NCI-H1930 (cell line): ENCODE measurements at regions not wholly inside any gene's neighbourhood (a gene's known extent, or its start where the extent isn't known, plus 50 kb on each side); places are given as distances from the start of the nearest gene placed in this dataset.
"Not testable (repeated sequence)": the region's sequence is repeated elsewhere in the genome, so short reads cannot be mapped to it uniquely, and the experiment has no call there.

Experiments
- DNase-seq, 2 experiments: peaks; one replicate each; lab custom pipeline; 2025; lab: John Stamatoyannopoulos, UW

DNA sequence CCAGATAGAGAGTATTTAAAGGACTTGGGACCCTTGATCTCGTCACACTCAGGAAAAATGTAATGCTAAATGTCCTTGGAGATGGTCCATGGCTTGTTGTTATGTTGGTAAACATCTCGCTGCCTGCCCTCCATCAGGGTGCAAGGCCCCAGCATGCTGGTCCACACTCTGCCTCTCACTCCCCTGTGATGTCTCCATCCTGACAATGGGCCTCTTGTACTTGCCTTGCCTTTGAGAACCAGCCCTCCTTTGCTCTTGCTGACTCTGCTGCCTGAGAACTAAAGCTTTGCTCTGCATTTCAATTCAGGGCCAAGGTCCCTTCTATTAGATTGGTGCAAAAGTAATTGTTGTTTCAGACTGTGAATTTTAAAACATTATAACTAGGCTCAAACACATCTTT, 131.0 kb upstream of the LMNTD1 start:
- no peak for DNase-seq

DNA sequence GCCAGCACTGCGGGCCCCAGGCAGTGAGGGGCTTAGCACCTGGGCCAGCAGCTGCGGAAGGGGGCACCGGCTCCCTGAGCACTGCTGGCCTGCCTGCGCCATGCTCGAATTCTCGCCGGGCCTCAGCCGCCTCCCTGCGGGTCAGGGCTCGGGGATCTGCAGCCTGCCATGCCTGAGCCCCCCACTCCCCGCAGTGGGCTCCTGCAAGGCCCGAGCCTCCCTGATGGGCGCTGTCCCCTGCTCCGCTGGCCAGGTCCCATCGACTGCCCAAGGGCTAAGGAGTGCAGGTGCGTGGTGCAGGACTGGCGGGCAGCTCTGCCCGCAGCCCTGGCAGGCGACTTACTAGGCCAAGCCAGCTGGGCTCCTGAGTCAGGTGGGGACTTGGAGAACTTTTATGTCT, 133.3 kb upstream of the LMNTD1 start:
- DNase-seq, result no peak

DNA sequence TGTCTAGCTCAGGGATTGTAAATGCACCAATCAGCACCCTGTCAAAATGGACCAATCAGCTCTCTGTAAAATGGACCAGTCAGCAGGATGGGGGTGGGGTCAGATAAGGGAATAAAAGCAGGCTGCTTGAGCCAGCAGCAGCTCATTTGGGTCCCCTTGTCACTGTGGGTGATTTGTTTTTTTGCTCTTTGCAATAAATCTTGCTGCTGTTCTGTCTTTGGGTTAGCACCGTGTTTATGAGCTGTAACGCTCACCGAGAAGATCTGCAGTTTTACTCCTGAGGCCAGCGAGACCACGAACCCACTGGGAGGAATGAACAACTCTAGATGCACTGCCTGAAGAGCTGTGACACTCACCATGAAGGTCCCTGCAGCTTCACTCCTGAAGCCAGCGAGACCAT, 134.1 kb upstream of the LMNTD1 start:
- no peak for DNase-seq

DNA sequence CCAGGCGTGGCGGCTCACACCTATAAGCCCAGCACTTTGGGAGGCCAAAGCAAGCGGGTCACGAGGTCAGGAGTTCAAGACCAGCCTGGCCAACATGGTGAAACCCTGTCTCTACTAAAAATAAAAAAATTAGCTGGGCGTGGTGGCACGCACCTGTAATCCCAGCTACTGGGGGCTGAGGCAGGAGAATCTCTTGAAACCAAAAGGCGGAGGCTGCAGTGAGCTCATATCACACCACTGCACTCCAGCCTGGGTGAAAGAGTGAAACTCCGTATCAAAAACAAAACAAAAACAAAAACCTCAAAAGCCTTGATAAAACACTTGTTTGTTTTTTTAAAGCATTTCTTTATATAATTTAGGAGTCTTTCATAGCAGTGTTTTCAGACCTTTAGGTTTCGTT, 135.8 kb upstream of the LMNTD1 start:
- DNase-seq, result not testable (repeated sequence)

DNA sequence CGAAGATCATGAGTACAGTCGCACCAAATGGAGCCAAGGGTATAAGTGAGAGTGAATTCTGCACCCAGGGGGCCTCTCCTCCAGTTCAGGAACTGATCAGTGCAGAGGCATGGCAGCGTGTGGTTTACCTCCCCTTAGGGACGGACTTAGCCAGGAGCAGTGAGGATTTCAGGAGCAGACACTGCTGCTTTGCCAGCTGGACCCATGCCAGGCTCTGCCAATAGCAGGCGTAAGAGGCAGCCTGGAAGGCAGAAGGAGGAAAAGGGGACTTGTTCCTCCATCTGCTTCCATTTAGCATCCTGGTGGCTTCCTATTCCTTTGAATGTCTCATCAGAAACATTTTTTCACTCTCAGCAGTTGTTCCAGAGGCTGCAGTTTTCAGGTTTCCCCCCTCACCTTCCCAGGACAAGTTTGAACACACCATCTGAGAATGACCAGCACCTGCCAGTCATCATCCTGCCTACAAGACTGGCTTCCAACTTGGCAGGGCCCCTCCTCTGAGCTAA, 137.0 kb upstream of the LMNTD1 start:
- no peak for DNase-seq

DNA sequence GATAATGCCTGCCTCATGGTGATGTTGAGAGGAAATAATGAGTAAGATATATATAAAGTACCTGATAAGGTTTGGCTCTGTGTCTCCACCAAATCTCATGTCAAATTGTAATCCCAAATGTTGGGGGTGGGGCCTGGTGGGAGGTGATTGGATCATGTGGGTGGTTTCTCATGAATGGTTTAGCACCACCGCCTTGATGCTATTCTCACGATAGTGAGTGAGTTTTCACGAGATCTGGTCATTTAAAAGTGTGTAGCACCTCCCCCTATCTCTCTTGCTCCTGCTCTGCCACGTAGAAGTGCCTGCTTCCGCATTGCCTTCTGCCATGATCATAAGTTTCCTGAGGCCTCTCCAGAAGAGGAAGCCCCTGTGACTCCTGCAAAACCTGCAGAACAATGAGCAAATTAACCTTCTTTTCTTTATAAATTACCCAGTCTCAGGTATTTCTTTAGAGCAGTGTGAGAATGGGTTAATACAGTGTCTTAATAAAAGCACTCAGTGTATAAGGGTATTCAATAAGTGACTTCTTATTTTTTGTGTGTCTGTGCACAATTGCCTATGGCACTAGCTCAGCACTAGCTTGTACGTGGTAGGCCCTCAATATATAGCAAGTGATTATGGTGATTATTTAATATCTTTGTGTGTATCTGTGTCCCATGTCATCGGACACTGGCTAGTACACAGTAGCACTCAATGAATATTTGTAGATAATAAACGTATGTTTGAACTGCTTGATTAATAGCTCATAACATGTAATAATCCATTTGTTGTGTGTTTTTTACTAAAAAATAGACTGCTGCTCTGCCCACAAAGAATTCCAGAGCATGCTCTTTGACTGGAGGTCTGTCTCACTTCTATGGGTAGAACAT, 138.1 kb upstream of the LMNTD1 start:
- DNase-seq, result no peak

DNA sequence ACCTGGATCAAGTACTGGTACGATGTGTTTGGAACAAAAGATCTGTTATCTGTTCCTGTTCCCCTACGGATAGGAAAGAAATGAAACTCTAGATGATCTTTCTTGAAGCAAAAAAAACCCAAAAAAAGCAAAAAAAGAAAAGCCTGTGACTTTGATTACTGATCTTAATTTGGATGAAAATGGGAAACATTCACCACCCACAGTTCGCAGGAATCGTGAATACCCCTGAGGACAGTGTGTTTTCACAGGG, 138.7 kb upstream of the LMNTD1 start:
- no peak for DNase-seq

DNA sequence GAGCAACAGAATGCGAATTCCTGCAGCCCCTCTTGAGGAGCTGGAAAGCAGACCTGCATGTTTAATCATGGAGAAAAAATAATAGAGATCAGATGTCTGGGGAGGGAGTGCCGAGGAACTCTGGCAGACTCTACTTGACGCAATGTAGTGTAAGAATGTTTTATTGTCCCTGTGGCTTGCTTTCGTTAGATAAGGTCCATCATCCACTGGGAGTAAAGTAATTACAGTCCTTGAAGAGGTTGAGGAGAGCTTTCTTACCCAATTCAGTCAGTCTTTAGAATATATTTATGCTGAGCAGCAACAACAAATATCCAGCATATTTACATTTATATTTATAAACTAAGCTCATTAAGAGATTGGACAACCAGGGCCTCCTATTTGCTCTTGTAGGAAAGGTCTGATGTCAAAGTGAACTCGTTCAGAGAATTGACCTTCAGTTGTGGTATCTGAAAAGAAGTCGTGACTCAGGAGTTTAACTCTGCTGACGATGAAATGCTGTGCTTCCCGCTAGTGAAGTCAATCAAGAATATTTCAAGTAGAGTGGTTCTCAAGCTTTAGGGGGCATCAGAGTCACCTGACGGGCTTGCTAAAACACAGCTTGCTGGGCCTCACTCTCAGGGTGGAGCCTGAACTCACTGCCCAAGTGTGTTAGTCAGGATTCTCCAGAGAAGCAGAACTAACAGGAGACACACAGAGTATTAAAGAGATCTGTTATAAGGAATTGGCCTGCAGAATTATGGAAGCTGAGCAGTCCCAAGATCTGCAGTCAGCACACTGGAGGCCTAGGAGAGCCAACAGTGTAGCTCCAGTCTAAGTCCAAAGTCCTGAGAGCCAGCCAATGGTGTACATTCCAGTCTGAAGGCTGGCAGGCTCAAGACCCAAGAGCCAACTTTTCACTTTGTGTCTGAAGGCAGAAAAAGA, 139.3 kb upstream of the LMNTD1 start:
- no peak for DNase-seq

DNA sequence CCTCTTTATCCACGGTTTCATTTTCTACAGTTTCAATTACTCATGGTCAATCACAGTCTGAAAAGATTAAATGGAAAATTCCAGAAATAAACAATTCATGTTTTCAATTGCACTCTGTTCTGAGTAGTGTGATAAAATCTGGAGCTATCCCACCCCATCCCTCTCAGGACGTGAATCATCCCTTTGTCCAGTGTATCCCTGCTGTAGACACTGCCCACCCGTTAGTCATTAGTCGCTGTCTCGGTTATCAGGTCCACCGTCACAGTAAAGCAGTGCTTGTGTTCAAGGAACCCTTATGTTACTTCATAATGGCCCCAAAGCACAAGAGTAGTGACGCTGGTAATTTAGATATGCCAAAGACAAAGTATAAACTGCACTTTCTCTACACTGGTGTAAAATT, 141.0 kb upstream of the LMNTD1 start:
- no peak for DNase-seq

DNA sequence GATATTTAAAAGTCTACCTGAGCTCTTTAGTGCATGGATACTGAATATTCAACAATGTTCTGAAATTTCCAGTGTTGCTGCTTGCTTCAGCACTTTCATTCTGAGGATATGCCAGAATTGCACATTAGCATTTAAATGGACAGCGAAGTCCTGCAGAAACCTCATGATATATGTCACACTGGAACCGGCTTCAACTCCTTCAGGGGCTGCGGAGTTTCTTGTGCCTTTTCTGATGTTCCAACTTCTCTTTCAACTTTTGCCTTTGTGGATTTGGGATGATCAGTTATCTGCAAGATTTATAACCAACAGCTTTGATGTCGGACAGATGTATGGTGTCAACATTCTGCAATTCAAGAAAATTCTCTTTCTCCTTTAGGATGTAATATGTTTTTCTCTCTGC, 142.5 kb upstream of the LMNTD1 start:
- no peak for DNase-seq

DNA sequence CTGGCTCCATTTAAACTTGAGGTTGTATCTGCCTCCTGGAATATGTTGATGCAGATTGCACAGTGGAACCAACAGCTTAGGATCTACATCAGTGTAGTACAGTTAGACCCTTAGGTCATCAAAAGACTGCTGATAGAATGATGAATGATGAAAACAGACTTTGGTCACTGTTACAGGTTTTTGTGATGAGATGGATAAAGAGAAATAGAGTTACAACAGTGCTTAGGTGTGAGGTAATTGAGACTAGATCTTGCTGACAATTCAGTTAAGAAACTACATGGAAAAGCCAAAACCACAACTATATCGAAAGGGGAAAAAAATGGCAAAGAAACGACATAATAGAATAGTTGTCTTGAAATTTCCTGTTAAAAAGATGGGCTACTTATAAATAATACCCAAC, 145.7 kb upstream of the LMNTD1 start:
- DNase-seq, result no peak

DNA sequence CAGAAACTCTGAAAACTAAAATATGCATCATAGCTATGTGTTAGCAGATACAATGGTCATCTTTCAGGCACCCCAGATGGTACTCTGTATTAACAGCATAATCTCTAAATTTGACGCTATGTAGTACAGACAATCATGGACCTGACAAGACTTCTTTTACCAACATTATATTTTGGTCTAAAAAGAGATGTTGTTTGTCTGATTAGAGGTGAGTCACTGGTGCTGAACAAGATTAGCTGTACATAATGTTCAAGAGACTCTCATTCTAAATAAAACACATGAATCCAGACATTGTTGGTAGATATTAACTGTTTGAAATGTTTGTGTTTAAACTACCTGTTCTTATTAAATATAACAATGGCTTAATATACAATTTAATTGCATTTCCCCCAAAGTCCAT, 146.4 kb upstream of the LMNTD1 start:
- DNase-seq, result no peak

DNA sequence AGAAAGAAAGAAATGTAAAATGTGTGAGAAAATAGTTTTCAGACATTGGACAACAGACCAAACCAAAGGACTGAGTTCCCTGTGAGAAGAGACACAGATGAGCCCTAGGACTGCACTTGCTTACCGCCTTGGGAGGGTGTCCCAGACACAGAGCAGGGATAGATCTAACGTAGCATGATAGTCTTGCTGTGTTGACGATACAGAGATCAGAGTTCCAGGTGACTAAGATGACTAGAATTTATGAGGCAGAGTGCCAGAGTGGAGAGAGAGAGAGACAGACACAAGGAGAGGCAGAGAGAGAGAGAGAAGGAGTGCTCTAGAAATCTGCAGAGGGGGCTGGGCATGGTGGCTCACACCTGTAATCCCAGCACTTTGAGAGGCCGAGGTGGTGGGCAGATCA, 148.2 kb upstream of the LMNTD1 start:
- no peak for DNase-seq

DNA sequence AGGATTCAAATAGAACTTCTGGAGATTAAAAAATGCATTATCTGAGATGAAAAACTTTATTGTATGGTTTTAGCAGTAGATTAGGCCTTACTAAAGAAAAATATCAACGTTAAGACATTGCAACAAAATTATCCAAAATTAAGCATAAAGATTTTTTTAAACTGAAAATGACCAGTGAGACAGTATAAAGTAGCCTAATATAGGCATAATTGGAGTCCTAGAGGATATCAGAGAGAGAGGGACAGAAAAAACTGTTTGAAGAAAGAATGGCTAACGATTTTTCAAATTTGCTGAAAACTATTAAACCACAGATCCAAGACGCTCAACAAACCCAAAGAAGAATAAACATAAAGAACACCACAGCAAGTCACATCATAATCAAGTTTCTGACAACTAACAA, 149.5 kb upstream of the LMNTD1 start:
- DNase-seq, result no peak

DNA sequence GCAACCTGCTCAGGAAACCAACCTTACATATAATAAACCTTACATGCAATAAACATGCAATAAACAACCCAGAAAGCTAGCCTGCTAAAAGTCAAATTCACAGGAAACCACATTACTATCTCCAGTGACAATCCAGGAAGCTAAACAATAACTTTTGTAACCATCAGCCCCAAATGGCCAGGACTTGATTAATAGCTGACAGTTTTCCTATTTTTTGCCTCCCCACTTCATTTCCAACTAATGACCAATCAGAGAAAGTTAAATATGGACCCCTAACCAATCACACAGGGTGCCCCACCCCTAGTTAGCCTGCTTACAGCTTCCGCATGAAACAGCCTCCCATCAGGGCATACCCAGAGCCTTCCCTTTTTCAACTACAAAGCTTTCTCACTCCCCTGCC, 152.2 kb upstream of the LMNTD1 start:
- no peak for DNase-seq

DNA sequence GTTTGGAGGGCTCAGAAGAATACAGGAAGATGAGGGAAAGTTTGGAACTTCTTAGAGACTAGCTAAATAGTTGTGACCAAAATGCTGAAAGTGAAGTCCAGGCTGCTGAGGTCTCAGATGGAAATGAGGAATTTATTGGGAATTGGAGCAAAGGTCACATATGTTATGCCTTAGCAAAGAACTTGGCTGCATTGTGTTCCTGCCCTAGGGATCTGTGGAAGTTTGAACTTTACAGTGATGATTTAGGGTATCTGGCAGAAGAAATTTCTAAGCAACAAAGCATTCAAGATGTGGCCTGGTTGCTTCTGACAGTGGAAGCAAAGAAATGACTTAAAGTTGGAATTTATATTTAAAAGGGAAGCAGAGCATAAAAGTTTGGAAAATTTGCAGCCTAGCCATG, 153.6 kb upstream of the LMNTD1 start:
- DNase-seq, result not testable (repeated sequence)

DNA sequence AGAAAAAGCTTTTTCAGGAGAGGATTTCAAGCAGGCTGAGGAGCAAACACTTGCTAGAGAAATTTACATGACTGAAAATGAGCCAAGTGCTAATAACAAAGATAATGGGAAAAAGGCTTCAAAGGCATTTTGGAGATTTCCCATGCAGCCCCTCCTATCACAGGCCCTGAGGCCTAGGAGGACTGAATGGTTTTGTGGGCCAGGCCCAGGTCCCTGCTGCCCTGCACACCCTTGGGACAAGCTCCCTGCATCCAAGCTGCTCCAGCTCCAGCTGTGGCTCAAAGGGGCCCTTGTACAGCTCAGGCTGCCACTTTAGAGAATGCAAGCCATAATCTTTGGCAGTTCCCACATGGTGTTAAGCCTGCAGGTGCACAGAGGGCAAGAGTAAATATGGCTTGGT, 154.0 kb upstream of the LMNTD1 start:
- no peak for DNase-seq

DNA sequence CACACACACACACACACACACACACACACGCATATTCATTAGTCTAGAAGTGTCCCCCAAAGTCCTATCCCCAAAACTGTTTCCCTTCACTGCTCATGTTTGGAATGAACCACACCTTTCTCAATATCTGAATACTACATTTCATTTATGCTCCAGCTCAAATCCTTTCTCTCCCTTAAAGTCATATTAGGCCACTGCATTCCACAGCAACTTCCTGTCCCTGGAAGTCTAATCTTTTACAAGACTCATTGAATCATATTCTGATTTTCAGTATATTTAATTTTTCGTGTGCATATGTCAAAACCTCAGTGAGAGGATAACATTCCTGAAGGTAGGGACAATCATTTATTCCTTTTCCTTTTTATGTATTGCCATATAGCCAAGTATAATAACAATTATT, 155.6 kb upstream of the LMNTD1 start:
- DNase-seq, result no peak

DNA sequence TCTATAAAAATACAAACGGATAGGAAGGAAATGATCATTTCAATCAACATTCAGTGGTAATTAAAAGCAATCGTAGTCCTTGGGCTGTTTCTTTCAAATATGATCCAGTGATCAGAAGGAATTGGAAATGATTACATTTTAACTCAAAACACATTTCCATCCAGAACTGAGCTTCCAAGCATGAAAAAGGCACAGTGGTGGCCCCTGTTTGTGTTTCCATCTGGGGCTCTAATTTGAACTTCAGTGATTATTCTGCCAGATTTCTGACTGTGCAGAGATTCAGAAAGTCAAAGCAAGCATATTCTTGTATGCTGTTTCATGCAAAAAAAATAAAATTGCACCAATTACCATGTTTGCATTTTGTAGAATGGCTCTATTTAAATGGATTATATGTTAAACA, 157.0 kb upstream of the LMNTD1 start:
- no peak for DNase-seq

DNA sequence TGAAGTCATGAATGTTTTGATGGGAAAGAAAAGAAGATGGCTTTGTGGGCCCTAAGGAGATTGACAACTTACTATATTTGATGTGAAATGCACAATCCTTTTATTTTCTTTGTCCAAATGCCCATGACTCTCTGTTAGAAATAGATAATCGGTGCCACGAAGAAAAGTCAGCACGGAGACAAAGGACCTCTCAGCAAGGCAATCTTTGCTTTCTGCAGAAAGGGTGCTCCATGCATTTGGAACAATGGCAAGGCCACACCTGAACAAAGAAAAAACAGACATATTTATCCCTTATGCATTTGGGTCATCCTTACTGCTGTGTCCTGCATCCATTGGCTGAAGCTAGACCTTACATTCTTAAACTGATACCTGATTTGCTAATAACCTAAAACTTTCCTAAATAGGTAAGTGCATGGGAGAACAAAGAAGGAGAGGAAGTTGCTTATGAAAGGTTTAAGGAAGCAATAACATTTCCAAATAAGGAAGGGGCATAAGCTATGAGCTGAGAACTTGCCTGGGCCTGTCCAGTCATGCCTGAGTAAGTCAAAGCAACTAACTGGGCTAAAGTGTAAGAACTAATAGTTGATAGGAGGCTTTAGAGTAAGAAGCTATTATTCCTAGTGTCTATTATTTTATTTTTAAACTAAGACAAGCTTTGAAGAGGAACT, 158.0 kb upstream of the LMNTD1 start:
- not testable (repeated sequence) for DNase-seq

DNA sequence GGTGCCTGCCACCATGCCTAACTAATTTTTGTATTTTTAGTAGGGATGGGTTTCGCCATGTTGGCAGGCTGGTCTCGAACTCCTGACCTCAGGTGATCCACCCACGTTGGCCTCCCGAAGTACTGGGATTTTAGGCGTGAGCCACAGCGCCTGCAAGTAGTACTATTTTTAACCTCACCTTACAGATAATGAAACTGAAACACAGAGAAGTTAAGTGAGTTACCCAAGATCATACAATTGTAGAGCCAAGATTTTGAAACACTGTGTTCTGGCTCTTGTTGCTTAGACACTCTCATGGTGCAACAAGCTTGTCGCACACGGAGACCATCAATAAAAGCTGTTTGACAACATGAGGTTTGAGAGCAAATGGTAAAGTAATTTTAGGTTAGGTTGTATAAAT, 159.1 kb upstream of the LMNTD1 start:
- no peak for DNase-seq

DNA sequence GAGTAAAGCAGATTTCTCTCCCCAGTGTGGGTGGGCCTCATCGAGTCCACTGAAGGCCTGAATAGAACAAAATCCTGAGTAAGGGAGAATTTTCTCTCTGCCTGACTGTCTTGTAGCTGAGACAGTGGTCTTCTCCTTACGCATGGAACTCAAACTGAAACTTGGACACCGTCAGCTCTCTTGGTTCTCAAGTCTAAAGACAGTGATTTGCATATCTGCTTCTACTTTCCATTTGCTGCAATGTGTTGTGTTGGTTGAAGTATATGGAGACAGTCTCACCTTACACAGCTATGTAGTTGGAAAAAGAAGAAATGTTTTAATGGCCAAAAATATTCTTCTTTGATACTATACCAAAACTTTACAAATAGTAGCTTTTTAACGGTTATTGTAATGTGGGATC, 160.2 kb upstream of the LMNTD1 start:
- DNase-seq, result no peak
